A204.1 (cell line): ENCODE measurements at regions not wholly inside any gene's neighbourhood (a gene's known extent, or its start where the extent isn't known, plus 50 kb on each side); places are given as distances from the start of the nearest gene placed in this dataset.
A peak's percentile ranks its signal among the peaks of the same experiment; 100 is the strongest.
"Not testable (repeated sequence)": the region's sequence is repeated elsewhere in the genome, so short reads cannot be mapped to it uniquely, and the experiment has no call there.

ENCODE experiments used
- FAIRE-seq: peaks from 2 replicates; lab custom pipeline; 2012; peaks lifted over from hg19 to GRCh38; lab: Jason Lieb, UNC

- no peak for FAIRE-seq
These were observed 275.6 kb downstream of the CETN3 start for GRCh38 chr5:90133941-90134340.

DNA sequence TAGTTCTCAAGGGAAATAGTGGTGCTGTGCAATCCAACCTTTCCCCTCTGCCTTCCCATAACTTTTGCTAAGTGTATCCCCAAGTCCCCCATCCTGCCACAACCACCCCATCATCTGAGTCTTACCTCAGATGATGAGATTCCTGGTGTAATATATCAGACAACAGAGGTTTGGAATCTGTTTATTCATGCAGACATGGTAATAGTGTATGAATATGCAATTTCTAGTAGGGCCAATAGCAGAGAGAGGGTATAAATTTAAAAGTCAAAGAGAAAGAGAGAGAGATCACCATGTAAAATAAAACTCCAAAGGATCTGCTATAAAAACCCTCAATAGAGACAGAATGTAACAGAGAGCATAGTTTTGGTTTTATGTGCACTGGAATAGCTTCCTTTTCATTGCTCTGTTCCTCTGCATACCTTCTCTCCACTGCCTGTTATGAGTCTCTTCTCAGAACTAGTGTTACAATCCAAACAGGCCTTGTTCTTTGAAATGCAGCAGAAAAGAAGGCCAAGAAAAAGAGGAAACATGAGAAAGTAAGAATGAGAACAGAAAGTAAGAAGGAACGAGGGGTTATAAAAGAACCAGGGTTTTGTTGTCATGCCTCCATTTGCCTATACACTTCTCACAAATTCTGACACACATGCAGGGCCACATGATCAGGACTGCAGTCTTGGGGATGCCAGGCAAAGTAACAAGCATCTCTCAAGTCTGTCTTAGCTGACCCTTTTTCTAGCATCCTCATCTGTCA, 278.0 kb downstream of the CETN3 start:
- FAIRE-seq = no peak

DNA sequence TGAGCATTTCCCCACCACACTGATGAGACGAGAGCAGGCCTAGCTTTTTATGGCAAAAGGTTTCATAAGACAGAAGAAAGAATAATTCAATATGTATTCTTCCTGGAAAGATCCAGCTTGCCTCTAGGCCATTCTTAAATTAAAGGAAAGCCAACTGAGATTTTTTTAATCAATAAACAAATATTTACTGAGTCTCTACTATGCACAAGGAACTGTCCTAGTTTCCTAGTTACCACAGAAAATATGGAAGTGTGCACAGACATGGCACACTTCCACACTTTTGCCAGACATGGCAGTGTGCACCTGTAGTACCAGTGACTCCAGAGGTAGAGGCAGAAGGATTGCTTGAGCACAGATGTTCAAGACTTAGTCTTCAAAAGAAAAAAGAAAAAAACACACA, 281.0 kb downstream of the CETN3 start:
- FAIRE-seq = no peak

DNA sequence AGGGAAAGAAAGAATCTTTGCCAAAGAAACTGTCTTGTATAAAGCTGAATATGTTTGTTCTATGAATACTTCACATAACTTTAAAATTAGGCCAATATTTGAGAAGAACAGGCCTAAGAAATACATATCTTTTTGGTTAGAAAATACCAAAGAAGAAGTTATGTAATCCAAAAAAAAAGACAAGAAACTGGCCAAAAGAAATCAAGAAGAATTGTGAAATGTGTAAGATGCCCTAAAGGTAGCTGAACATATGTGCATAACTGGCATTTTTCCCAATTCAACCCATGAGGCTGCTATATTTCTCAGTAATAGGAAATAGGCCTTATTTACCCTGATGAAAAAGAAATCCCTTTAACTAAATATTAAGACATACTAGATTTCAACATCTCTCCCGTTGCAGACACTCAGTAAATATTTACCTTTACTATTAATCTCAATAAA, 290.0 kb downstream of the CETN3 start:
- FAIRE-seq = no peak

- FAIRE-seq = no peak
These were observed 292.6 kb downstream of the CETN3 start for GRCh38 chr5:90117005-90117404.

GRCh38 chr5:90113108-90113507, 296.4 kb downstream of the CETN3 start:
- no peak for FAIRE-seq

DNA sequence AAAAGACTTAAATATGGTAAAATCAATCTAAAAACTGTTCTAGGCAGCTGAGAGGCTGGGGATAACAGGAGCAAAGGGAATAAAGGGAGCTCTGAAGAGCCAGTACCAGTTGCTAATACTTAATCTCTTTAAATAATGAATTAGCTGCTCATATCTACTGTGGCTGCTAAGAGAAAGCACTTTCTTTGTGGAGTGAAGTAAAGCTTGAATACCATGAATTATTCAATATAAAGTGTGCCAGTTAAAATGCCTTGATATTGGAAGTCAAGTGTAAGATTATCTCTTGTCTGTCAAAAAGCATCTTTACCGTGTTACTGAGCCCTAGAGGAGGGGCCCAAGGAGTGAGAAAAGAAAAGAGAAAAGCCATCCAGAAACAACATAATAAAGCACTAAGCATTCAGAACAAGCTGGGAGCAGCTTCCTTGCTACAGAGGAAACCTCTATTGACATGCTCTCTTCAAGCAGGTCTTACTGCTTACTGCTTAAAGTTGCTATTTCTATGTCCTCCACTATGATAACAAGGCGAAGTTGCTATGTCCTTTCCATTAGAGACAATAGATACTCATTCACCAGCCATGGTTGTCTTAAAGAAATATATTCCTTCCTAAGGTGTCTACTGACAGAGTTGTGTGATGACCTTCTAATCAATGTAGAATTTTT, 297.4 kb downstream of the CETN3 start:
- FAIRE-seq = no peak

DNA sequence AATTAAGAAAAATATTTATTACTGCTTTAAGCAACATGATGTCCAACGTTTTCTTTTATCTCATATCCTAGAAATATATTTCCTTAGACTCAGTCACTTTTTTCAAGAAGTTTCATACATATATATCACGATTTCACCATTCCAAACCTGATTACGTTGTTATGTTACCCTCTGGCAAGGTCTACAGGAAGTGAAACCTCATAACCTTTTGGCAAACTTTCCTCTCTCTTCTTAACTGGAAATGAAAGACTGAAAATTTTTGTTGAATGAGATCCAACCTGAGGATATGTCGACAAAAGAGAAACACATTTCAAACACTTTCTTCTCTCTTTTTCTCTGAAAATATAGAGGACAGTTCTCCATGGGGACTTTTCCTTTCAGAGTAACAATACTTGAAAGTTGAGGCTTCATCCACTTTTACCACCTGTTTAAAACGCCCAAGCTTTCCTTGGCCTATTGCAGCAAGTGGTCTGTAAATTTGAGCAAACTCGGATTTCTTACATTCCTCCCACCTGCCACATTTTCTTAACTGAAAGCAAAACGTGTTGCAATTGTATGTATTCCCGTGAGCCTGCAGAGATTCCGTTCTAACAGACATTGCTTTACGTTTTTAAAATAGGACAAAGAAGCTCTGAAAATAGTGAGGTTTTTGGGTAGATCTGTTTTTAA, 298.1 kb downstream of the CETN3 start:
- FAIRE-seq = no peak

DNA sequence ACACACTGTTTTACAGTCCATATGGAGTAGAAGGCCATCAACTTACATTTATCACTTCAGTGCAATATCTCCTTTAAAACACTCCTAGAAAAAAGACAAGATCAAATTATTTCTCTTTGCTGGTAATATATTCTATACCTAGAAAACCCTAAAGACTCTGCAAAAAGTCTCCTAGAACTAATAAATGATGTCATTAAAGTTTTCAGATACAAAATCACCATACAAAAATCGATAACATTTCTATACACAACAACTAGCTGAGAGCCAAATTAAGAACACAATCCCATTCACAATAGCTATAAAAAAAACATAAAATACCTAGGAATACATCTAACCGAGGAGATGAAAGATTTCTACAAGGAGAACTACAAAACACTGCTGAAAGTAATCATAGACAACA, 300.3 kb downstream of the CETN3 start:
- no peak for FAIRE-seq

DNA sequence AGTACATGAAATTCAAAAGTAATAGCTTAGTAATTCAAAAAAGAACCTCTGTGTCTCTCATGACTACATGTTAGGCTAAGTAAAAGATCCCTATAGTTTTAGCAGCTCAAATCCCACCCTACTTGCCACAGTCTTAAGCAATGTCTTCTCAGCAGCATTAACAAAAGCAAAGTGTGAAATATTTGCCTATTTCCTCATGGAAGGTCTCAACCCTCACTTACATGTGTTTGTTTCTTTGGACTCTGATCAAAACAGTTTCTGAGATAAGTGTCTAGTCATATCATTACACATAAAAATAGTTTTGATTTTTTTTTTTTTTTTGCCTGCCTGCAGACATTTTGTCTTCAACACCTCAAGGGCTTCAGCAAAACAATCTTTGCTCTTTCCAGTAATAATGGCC, 310.5 kb downstream of the CETN3 start:
- no peak for FAIRE-seq

DNA sequence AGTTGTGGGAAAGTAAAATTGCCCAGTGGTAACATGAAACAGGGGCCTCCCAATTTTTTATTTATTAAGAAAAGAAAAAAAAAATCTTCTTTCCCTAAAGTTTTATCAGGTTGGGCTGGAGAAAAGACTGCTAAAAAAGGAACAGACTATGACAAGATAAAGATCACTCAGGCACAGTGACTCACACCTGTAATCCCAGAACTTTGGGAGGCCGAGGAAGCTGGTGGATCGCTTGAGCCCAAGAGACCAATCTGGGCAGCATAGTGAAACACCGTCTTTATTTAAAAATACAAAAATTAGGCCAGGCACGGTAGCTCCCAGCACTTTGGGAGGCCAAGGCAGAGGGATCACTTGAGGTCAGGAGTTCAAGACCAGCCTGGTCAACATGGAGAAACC, 312.5 kb downstream of the CETN3 start:
- no peak for FAIRE-seq

DNA sequence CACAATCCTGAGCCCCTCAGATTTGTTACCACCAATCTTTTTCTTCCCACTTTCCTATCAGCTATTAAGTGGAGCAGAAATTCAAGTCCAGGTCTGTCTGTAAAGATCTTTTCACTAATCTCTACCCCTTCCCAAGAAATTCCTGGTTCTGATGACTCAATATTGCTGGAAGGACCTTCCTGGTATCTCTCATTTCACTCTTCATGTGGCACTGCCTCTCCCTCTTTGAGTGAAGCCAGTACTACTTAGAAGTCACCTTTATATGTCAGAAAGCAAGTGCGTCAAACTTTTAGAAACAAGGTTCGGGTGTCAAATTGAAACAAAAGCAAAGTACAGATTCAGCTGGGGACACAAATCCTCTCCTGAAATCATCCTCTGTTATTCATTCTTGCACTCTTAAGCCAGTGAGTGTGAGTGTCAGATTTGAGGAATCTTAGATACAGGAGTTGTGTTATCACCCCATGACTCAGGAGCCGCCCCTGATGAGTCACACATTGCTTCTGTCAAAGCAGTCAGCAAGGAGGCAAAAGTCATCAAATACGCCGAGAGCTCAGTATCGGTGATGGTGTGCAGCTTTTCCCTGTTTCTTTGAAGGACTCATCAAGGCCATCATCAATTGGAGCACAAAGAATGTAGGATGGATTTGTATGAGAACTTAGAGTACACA, 313.0 kb downstream of the CETN3 start:
- FAIRE-seq = no peak

GRCh38 chr5:90095292-90096060, 314.1 kb downstream of the CETN3 start:
- no peak for FAIRE-seq

DNA sequence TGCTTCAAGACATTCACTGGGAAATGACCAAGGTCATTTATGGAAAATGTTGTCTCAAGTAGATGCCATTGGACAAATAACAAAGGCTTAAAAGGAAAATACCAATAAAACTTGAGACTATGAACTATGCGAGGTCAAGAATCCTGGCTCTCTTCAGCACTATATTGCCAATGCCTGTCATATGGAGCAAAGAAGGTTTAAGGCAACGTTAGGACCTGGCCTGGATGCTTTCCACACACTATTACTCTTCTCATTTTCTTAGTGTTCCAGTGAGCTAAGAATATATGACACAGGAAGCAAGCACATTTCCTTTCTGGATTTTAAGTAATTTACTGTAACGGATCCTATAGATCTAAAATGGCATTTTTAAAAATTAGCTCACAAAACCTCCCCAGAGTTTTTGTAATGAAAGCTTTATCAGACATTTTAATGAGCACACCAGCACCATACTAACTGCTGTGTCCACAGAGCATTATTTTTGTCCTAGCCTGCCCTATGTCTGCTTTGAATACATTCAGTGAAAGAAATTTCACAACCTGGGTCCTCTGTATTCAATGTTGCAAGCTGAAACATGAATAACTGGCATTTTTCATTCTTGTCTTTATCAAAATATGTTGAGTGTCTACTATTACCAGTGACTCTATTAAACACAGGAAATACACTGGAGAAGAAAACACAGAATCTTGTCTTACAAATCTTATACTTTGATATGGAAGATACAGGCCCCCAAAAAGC, 315.6 kb downstream of the CETN3 start:
- FAIRE-seq = no peak

GRCh38 chr5:90092734-90093133, 316.8 kb downstream of the CETN3 start:
- FAIRE-seq = no peak

- no peak for FAIRE-seq
These were observed 325.2 kb downstream of the CETN3 start for GRCh38 chr5:90084342-90084741.

DNA sequence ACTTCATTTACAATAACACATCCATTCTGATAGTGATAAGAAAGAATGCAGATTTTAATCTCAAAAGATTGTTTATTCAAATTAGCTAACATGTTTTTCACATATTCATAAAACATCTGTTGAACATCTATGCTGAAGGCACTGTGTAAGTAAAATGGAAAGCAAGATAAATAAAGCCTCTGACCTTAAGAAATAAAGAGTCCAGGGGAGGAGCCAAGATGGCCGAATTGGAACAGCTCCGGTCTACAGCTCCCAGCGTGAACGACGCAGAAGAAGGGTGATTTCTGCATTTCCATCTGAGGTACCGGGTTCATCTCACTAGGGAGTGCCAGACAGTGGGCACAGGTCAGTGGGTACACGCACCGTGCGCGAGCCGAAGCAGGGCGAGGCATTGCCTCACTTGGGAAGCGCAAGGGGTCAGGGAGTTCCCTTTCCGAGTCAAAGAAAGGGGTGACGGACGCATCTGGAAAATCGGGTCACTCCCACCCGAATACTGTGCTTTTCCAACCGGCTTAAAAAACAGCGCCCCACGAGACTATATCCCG, 336.5 kb downstream of the CETN3 start:
- FAIRE-seq = not testable (repeated sequence)

- FAIRE-seq = no peak
These were observed 337.9 kb downstream of the CETN3 start for GRCh38 chr5:90071656-90072055.

DNA sequence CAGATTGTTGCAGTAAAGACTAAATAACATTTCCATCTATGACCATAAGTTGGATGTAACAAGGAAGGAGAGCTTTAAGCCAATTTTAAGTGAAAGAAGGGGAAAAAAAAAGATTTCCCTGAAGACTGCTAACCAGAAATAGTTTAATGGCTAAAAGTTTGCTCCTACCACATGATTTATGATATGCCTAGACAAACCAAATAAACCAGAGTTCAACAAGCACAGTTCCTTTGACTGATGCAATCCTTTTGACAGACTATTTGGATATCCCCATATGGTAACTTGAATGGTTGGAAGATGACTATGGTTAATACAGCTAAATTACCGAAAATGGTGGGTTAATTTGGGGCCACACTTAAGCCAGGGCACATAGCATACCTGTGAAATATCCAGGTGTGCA, 338.5 kb downstream of the CETN3 start:
- FAIRE-seq = no peak

DNA sequence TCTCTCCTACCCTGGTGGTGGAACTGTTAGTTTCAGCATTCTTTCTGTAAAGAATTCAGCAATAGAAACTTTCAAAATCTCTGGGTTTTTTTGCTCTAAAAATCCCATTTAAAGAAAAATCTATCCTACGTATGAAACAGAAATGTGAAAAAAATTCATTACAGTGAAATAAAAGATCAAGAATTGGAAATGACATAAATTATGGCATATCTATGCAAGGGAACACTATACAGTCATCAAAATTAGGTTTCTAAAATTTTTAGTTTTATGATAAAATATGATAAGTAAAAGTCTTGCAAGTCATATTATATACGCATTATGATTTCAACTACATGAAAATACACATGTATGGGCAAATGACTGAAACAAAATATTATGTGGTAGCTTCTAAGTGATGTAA, 342.6 kb downstream of the CETN3 start:
- FAIRE-seq = peak; percentile 11
